Hematopoietic multipotent progenitor cell treated with erythropoietin and hydrocortisone succinate and interleukin-3 and kit ligand, for 6 days (in vitro differentiated cells): ENCODE measurements at regions not wholly inside any gene's neighbourhood (a gene's known extent, or its start where the extent isn't known, plus 50 kb on each side); places are given as distances from the start of the nearest gene placed in this dataset.

ENCODE experiments used
- DNase-seq: peaks from one replicate; pipeline ENCODE4 v3.0.0-alpha.2; 2015

DNA sequence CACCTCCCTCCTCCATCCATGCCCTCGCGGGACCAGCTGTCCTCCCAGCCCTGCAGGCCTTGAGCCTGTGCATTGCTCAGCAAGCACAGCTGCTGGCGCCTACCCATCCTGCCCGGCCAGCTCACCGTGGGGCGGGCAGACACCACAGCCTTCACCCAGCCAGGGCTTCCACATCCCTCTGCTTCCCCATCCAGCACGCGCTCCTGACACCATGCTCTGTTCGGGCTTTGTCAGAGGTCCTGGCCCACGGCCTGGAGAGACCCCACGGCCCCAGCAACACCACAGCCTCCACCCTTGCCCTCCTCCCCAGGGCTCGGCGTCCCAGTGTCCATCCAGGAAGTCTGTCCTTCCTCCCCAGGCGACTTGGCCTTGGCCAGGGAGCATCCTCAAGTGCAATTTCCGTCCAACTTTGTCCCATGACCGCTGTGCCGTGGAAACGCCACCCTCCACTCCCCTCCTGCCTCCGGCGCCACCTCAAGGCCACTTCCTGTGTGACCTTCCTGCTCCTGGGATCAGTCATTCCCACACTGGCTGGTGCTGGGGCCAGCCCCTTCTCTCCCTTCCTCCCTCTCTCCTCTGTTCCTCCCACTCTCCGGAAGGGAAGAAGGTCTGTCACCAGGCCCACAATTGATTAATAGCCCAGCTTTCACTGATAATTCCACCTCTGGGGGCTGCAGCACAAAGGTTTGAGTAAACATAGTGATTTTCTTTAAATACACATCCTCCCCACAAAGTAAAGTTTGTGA is 71.5 kb upstream of the SMNDC1 start:
- no peak for DNase-seq

- DNase-seq: no peak
These were observed 72.0 kb upstream of the SMNDC1 start for GRCh38 chr10:110376767-110377160.

DNA sequence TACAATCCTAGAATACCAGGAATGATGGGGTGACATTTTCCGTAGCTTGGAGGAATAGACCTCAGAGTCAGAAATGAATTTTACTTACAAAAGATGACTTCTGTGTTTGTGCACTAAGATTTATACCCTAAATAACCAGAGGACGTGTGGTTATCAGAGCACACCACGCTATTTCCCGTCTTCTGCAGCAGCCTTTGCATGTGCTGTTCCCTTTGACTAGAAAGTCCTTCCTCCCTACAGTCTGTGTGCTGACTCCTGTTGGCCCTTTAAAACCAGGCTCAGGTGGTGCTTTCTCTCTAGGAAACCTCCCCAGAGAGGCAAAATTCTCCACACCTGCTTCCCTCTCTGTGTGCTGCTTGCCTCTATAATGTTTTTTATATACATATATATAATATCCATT is 73.3 kb upstream of the SMNDC1 start:
- DNase-seq: no peak

GRCh38 chr10:110378533-110379108 is 73.9 kb upstream of the SMNDC1 start:
- DNase-seq: no peak

DNA sequence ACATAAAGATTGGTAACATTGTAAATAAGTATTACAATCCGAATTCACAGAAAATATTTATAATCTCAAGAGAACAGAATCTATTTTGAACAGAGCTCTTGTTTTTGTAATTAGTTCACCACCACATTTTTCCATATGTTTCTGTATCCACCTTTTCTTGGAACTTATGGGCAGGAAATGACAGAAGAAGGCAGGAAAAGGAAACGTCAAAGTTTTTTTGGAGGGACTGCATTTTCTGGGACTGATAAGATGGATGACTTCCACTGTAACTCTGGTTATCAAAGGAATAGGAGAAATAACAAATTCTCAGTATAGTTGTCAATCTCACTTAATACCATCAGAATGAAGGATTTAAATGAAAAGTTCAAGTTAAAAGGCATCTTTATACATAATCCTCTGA is 75.1 kb upstream of the SMNDC1 start:
- no peak for DNase-seq

GRCh38 chr10:110380293-110380692 is 75.6 kb upstream of the SMNDC1 start:
- DNase-seq: no peak

DNA sequence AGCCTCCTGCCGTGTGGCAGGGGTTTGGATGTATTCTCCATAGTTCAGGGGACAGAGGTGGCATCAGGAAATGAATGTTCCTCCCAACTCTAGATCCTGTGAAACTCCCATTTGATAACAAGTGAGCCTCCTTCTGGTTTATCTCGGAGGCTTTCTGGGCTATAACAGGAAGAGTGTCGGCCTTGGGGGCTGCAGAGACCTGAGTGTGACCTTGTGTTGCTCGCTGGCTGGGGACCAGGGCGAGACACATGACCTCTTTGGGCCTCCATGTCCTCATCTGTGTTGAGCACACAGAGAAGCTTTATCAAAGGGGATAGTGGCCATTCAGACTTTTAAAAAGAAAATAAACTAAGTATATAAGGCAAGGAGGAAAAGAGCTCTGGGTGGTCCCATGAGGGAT is 78.0 kb upstream of the SMNDC1 start:
- no peak for DNase-seq

- DNase-seq: no peak
These were observed 82.9 kb upstream of the SMNDC1 start for GRCh38 chr10:110387617-110387982.

DNA sequence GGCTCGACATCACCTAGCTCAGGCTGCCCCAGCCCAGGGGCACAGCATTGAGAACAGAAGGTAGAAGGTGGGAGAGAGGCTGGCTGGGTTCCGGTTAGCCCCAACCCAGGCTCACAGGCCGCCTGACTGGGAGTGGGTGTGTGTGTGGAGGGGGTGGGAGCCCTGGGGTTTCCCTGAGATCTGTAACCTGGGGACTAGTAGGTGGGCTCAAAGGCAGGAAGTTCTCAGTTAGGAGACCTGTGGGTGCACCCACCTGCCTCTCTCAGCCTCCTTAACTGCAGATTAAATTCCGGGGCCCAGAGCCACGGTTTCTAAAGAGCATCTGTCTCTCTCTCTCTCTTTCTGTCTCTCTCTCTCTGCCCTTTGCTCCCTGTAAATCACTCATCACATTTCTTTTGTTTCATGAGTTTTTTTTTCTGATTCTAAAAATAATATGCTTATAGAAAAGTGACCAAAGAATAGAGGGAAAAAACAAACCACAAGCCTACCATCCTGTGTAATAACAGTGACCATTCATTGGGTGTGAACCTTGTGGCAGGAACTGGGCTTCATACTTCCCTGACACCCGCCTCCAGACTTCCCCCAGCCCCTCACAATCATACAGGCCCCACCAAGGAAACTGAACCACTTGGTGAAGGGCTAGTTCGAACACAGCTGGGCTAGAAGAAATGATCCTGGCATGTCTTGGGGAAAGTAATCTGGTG is 83.4 kb upstream of the SMNDC1 start:
- no peak for DNase-seq

GRCh38 chr10:110388687-110389052 is 84.0 kb upstream of the SMNDC1 start:
- no peak for DNase-seq

GRCh38 chr10:110389255-110389654 is 84.5 kb upstream of the SMNDC1 start:
- no peak for DNase-seq

GRCh38 chr10:110391541-110391940 is 86.8 kb upstream of the SMNDC1 start:
- DNase-seq: no peak

- DNase-seq: no peak
These were observed 87.4 kb upstream of the SMNDC1 start for GRCh38 chr10:110392121-110392520.

- no peak for DNase-seq
These were observed 88.4 kb upstream of the SMNDC1 start for GRCh38 chr10:110392868-110393740.

DNA sequence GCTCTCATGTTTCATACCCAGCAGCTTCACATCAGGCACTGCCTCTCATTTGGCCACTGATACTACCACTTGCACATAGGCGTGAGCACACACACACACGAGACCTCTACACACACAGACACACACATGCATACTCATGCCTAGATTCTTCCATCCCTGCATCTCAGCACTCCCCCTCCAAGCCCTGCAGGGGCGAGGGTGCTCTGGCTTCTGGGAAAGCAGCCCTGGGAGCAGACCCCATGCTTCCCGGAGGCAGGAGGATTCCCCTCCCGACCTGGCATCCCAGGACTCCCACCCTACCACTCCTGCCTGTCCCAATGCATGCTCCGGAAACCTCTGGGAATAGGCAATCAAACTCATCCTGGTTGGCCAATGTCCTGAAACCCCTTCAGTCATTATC is 89.1 kb upstream of the SMNDC1 start:
- no peak for DNase-seq

- DNase-seq: no peak
These were observed 89.6 kb upstream of the SMNDC1 start for GRCh38 chr10:110394296-110394695.

DNA sequence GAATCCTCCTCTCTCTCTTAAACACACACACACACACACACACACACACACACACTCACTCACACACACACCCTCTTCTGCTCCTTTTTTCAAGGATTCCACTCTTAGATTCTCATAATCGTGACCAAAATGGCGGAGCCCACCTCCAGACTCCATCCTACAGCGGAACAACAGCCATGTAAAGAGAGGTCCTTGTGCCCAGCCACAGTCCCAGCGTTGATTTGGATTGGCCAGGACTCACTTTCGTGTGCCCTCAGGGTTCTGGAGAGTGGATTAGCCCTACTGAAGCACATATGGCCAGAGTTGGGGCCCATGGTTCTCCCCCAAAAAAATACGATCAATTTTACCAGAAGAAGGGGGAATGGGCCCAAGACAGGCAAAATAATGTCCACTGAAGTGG is 90.2 kb upstream of the SMNDC1 start:
- DNase-seq: no peak

DNA sequence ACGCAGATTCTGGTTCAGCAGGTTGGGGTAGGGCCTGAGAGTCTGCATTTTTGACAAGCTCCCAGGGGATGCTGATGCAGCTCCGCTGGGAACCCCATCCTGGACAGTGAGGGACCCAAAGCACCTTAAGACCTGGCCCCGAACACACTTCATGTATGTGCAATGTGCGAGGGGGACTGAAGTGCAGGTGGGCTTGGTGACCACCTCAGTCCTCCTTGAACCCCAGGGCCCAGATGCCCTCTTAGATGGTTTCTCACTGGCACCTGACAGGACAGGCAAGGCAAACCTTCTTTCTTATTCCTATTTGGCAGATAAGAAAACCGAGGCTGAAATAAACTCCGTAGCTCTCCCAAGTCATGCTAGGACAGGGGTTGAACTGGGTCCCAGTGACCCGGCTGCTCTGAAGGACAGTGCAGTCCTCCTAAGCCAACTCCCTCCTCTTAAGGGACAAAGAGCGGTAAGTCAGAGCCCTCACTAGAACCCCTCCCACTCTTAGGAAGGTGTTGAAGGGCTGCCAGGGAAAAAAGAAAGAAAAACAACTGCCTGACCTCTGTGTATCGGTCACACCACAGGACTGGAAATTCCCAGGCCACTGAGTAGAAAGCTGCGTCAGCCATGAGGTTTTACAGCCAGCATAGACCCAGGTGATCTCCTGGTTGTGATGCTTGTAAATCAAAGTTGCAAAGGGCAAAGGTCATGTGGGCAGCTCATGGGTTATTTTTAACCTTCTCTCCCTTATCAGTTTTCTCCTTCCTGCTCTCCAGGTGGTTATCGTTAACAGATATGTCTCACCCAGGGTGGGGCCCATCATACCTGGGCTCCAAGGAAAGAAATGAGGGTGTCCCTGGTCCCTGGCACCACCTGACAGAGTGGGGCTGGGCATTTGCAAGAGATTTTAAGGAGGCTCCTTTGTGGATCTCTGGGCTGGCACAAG is 90.9 kb upstream of the SMNDC1 start:
- DNase-seq: no peak

DNA sequence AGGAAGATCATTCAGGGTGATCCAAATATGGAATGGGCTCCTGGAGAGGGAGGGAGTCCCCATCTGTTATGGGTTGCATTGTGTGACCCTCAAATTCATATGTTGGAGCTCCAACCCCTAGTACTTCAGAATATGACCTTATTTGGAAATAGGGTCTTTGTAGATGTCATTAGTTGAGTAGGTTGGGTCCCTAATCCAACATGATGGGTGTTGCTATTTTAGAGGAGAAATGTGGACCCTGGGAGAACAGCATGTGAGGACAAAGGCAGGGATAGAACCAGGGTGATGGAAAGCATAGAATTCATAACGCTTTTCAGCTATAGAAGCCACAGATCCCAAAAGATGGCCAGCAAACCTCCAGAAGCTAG is 91.5 kb upstream of the SMNDC1 start:
- no peak for DNase-seq

DNA sequence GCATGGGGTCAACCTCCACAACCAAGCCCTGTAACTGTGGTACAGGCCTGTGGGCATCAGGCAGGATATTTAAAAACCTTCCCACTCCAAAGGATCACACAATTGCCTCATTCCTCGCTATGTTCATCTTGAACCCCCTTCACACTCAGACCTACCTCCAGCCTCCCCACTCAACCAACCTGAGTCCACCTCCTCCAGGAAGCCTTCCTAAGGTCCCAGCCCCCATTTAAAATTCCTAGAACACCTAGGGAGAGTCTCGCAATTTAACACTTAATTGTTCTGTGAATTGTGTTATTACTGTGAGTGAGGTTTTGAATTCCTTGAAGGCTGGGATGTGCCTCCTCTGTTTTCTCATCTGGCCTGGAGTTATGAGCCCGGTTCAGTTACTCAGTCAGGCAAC is 93.1 kb upstream of the SMNDC1 start:
- DNase-seq: no peak

DNA sequence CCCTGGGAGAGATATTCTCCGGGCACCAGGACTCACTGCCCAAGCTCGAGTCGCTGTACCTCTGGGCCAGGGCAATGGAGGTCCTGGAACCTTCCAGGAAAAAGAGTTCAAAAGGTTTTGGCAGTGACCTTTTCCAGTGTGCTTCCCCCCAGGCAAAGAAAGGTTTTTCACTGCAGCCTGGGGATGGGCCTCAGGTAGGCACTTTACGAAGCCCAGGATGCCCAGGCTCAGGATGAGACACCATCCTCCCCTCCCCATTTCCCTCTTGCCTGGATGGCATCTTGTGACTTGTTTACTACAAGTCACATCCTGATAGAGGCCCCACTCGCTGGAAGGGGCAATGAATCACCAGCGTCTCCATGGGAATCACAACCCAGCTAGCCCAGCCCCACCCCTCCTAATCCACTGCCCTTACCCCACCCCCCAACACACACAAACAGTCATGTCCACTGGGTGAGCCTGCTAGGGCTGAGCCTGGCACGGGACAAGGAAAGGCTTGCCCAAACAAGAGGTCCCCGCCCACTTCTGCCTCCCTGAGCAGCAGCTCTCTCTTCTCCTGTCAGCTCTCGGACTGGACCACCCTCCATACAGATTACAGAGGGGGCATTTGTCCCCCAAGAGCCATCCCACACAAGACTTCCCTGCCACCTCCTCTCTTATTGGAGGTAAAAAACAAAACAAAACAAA is 93.8 kb upstream of the SMNDC1 start:
- peak; percentile 34 for DNase-seq
